SJSA1 (cell line): ENCODE measurements at regions not wholly inside any gene's neighbourhood (a gene's known extent, or its start where the extent isn't known, plus 50 kb on each side); places are given as distances from the start of the nearest gene placed in this dataset.

ENCODE experiments used
- DNase-seq, 2 experiments: peaks; one replicate each; pipeline ENCODE4 v3.0.0-alpha.2; 2015 to 2020; ENCODE audit warnings: low spot score in 2 of 2, low read depth in 1 of 2
- H3K27ac ChIP-seq: fragments of 250-450 bp; sonication (Bioruptor Pico); 2 replicates; pipeline ENCODE4 v1.5.1; 2020; ENCODE audit warnings: mild to moderate bottlenecking, moderate library complexity
- H3K27me3 ChIP-seq: fragments of 250-450 bp; sonication (Bioruptor Pico); replicated peaks from 2 replicates; pipeline ENCODE4 v1.5.1; 2020; ENCODE audit warnings: mild to moderate bottlenecking, moderate library complexity
- H3K36me3 ChIP-seq: fragments of 250-450 bp; sonication (Bioruptor Pico); 2 replicates; pipeline ENCODE4 v1.5.1; 2020; ENCODE audit warnings: mild to moderate bottlenecking
- H3K4me1 ChIP-seq: fragments of 250-450 bp; sonication (Bioruptor Pico); replicated peaks from 2 replicates; pipeline ENCODE4 v1.6.1; 2021; ENCODE audit warnings: mild to moderate bottlenecking
- H3K4me3 ChIP-seq: fragments of 250-450 bp; sonication (Bioruptor Pico); 2 replicates; pipeline ENCODE4 v1.5.1; 2020; ENCODE audit warnings: mild to moderate bottlenecking
- H3K9me3 ChIP-seq: fragments of 250-450 bp; sonication (Bioruptor Pico); replicated peaks from 2 replicates; pipeline ENCODE4 v1.5.1; 2020; ENCODE audit warnings: mild to moderate bottlenecking

- Histone ChIP-seq H3K27me3 (no peaks in the 10 kb centered on the region), H3K27ac (no peak overlapping the region), H3K4me1 (no peaks in the 10 kb centered on the region), H3K4me3 (no peak overlapping the region), H3K9me3 (no peaks in the 10 kb centered on the region), H3K36me3 (no peaks in the 10 kb centered on the region)
- no peak for DNase-seq
Observed at GRCh38 chr2:104531122-104531521, 322.8 kb upstream of the POU3F3 start.

- DNase-seq = no peak
- no peak overlapping the region for H3K4me3 ChIP-seq
- no peak overlapping the region for H3K27ac ChIP-seq
- H3K9me3 ChIP-seq = no peaks in the 10 kb centered on the region
- no peaks in the 10 kb centered on the region for H3K27me3 ChIP-seq
- H3K4me1 ChIP-seq = no peaks in the 10 kb centered on the region
- H3K36me3 ChIP-seq = no peaks in the 10 kb centered on the region
Observed at GRCh38 chr2:104537116-104537515, 316.8 kb upstream of the POU3F3 start.

GRCh38 chr2:104538077-104538476 lies 315.8 kb upstream of the POU3F3 start:
- no peaks in the 10 kb centered on the region for H3K27me3 ChIP-seq
- no peak overlapping the region for H3K27ac ChIP-seq
- H3K36me3 ChIP-seq = no peaks in the 10 kb centered on the region
- no peaks in the 10 kb centered on the region for H3K4me1 ChIP-seq
- H3K9me3 ChIP-seq = no peaks in the 10 kb centered on the region
- DNase-seq = no peak
- H3K4me3 ChIP-seq = no peak overlapping the region

- H3K27me3 ChIP-seq = no peaks in the 10 kb centered on the region
- no peak for DNase-seq
Observed at GRCh38 chr2:104539649-104540048, 314.3 kb upstream of the POU3F3 start.

GRCh38 chr2:104545055-104545454 lies 308.9 kb upstream of the POU3F3 start:
- Histone ChIP-seq H3K4me3 (no peak overlapping the region), H3K27me3 (no peaks in the 10 kb centered on the region), H3K27ac (no peak overlapping the region), H3K4me1 (no peaks in the 10 kb centered on the region), H3K9me3 (no peaks in the 10 kb centered on the region), H3K36me3 (no peaks in the 10 kb centered on the region)
- no peak for DNase-seq

More at GRCh38 chr2:104539649-104540048, 314.3 kb upstream of the POU3F3 start:
- Histone ChIP-seq H3K4me3 (no peak overlapping the region), H3K36me3 (no peaks in the 10 kb centered on the region), H3K9me3 (no peaks in the 10 kb centered on the region), H3K4me1 (no peaks in the 10 kb centered on the region), H3K27ac (no peak overlapping the region)

GRCh38 chr2:104546537-104546936 lies 307.4 kb upstream of the POU3F3 start:
- Histone ChIP-seq H3K27me3 (no peaks in the 10 kb centered on the region), H3K9me3 (no peaks in the 10 kb centered on the region), H3K4me1 (no peaks in the 10 kb centered on the region), H3K4me3 (no peak overlapping the region), H3K27ac (no peak overlapping the region), H3K36me3 (no peaks in the 10 kb centered on the region)
- DNase-seq = no peak

- Histone ChIP-seq H3K4me1 (no peaks in the 10 kb centered on the region), H3K27ac (no peak overlapping the region), H3K9me3 (no peaks in the 10 kb centered on the region), H3K27me3 (no peaks in the 10 kb centered on the region), H3K36me3 (no peaks in the 10 kb centered on the region), H3K4me3 (no peak overlapping the region)
- DNase-seq = no peak
Observed at GRCh38 chr2:104547221-104547620, 306.7 kb upstream of the POU3F3 start.

GRCh38 chr2:104561251-104561650 lies 292.7 kb upstream of the POU3F3 start:
- H3K9me3 ChIP-seq = no peaks in the 10 kb centered on the region
- no peak overlapping the region for H3K27ac ChIP-seq
- H3K36me3 ChIP-seq = no peaks in the 10 kb centered on the region
- no peak overlapping the region for H3K4me3 ChIP-seq
- H3K27me3 ChIP-seq = no peaks in the 10 kb centered on the region; the same call in 1 of the 2 replicates
- no peaks in the 10 kb centered on the region for H3K4me1 ChIP-seq
- DNase-seq = no peak

- H3K4me3 ChIP-seq = no peak overlapping the region
- no peaks in the 10 kb centered on the region; the same call in 1 of the 2 replicates for H3K27me3 ChIP-seq
- DNase-seq = no peak
- no peaks in the 10 kb centered on the region for H3K36me3 ChIP-seq
- no peaks in the 10 kb centered on the region for H3K4me1 ChIP-seq
- no peaks in the 10 kb centered on the region for H3K9me3 ChIP-seq
- no peak overlapping the region for H3K27ac ChIP-seq
Observed at GRCh38 chr2:104562537-104562936, 291.4 kb upstream of the POU3F3 start.

- no peaks in the 10 kb centered on the region for H3K4me1 ChIP-seq
- DNase-seq = no peak
- no peaks in the 10 kb centered on the region for H3K9me3 ChIP-seq
- no peaks in the 10 kb centered on the region; the same call in 1 of the 2 replicates for H3K27me3 ChIP-seq
- H3K4me3 ChIP-seq = no peak overlapping the region
- H3K27ac ChIP-seq = no peak overlapping the region
- H3K36me3 ChIP-seq = no peaks in the 10 kb centered on the region
Observed at GRCh38 chr2:104563398-104563996, 290.4 kb upstream of the POU3F3 start.

- Histone ChIP-seq H3K36me3 (no peaks in the 10 kb centered on the region), H3K27ac (no peak overlapping the region), H3K27me3 (no peaks in the 10 kb centered on the region), H3K4me1 (no peaks in the 10 kb centered on the region), H3K4me3 (no peak overlapping the region), H3K9me3 (no peaks in the 10 kb centered on the region)
- DNase-seq = no peak
Observed at GRCh38 chr2:104568247-104568646, 285.7 kb upstream of the POU3F3 start.

GRCh38 chr2:104570259-104570658 lies 283.7 kb upstream of the POU3F3 start:
- no peak for DNase-seq
- Histone ChIP-seq H3K9me3 (no peaks in the 10 kb centered on the region), H3K27me3 (no peaks in the 10 kb centered on the region), H3K27ac (no peak overlapping the region), H3K36me3 (no peaks in the 10 kb centered on the region), H3K4me1 (no peaks in the 10 kb centered on the region), H3K4me3 (no peak overlapping the region)

GRCh38 chr2:104572834-104573233 lies 281.1 kb upstream of the POU3F3 start:
- no peaks in the 10 kb centered on the region for H3K36me3 ChIP-seq
- no peak overlapping the region for H3K4me3 ChIP-seq
- no peak for DNase-seq
- H3K27ac ChIP-seq = no peak overlapping the region
- no peaks in the 10 kb centered on the region for H3K9me3 ChIP-seq
- no peaks in the 10 kb centered on the region for H3K4me1 ChIP-seq
- no peaks in the 10 kb centered on the region for H3K27me3 ChIP-seq

- no peaks in the 10 kb centered on the region for H3K27me3 ChIP-seq
- no peaks in the 10 kb centered on the region for H3K36me3 ChIP-seq
- DNase-seq = no peak
- H3K9me3 ChIP-seq = no peaks in the 10 kb centered on the region
- H3K27ac ChIP-seq = no peak overlapping the region
- no peak overlapping the region for H3K4me3 ChIP-seq
- H3K4me1 ChIP-seq = no peaks in the 10 kb centered on the region
Observed at GRCh38 chr2:104574367-104574766, 279.5 kb upstream of the POU3F3 start.

- Histone ChIP-seq H3K27me3 (no peaks in the 10 kb centered on the region), H3K36me3 (no peaks in the 10 kb centered on the region), H3K27ac (no peak overlapping the region), H3K9me3 (no peaks in the 10 kb centered on the region), H3K4me3 (no peak overlapping the region), H3K4me1 (no peaks in the 10 kb centered on the region)
- DNase-seq = no peak
Observed at GRCh38 chr2:104577143-104577542, 276.8 kb upstream of the POU3F3 start.
